WTC11 (cell line): ENCODE measurements at regions not wholly inside any gene's neighbourhood (a gene's known extent, or its start where the extent isn't known, plus 50 kb on each side); places are given as distances from the start of the nearest gene placed in this dataset.

ENCODE experiments used
- ATAC-seq: fragments of 200-7000 bp; cut with Tn5 transposase; 2 replicates; pipeline ENCODE4 v1.10.0; 2021; ENCODE audit warnings: mild to moderate bottlenecking, moderate library complexity
- CTCF ChIA-PET: fragments of 300-600 bp; sonication (Branson Sonifier 250); formaldehyde crosslinking; loops from one replicate; lab custom pipeline; 2021; ENCODE audit warnings: antibody characterized with exemption; lab: Charles Lee
- POLR2A ChIA-PET: fragments of 350-600 bp; sonication (Branson Sonifier 250); formaldehyde crosslinking; loops from one replicate; lab custom pipeline; 2021; ENCODE audit warnings: antibody characterized with exemption; lab: Charles Lee
- DNase-seq: peaks from one replicate; pipeline ENCODE4 v3.0.0; 2021; ENCODE audit warnings: low spot score
- H3K27ac Mint-ChIP-seq: 2 replicates; pipeline ENCODE4 v1.8.0; 2021; ENCODE audit warnings: mixed read lengths
- H3K27me3 Mint-ChIP-seq: 2 replicates; pipeline ENCODE4 v1.8.0; 2021; ENCODE audit warnings: low read depth, mild to moderate bottlenecking, moderate library complexity, mixed read lengths
- H3K36me3 Mint-ChIP-seq: 2 replicates; pipeline ENCODE4 v1.8.0; 2021; ENCODE audit warnings: mixed read lengths
- H3K4me1 Mint-ChIP-seq: 2 replicates; pipeline ENCODE4 v1.8.0; 2022; ENCODE audit warnings: mixed read lengths
- H3K4me3 Mint-ChIP-seq: 2 replicates; pipeline ENCODE4 v1.8.0; 2021; ENCODE audit warnings: mild to moderate bottlenecking, moderate library complexity, mixed read lengths
- H3K9me3 Mint-ChIP-seq: 2 replicates; pipeline ENCODE4 v1.8.0; 2021; ENCODE audit warnings: mixed read lengths
- ATF1 ChIP-seq: sonication (generic); formaldehyde crosslinking; IDR thresholded peaks from 2 replicates; pipeline ENCODE4 v1.8.1; 2023; ENCODE audit warnings: mild to moderate bottlenecking, moderate library complexity, missing genetic modification reagents
- ATF3 ChIP-seq: sonication (generic); formaldehyde crosslinking; conservative IDR thresholded peaks from 2 replicates; pipeline ENCODE4 v1.8.1; 2022; ENCODE audit warnings: mild to moderate bottlenecking, missing genetic modification reagents
- ATF6 ChIP-seq: sonication (generic); formaldehyde crosslinking; IDR thresholded peaks from 2 replicates; pipeline ENCODE4 v1.8.1; 2023; ENCODE audit warnings: mild to moderate bottlenecking, missing genetic modification reagents
- CREM ChIP-seq: sonication (generic); formaldehyde crosslinking; IDR thresholded peaks from 2 replicates; pipeline ENCODE4 v1.8.1; 2022; ENCODE audit warnings: mild to moderate bottlenecking, missing genetic modification reagents, moderate library complexity
- EMX1 ChIP-seq: fragments of 250-450 bp; sonication (Bioruptor Pico); IDR thresholded peaks from 2 replicates; pipeline ENCODE4 v1.8.0; 2021; ENCODE audit warnings: mild to moderate bottlenecking
- GABPB1 ChIP-seq: sonication (generic); formaldehyde crosslinking; IDR thresholded peaks from 2 replicates; pipeline ENCODE4 v1.8.1; 2023; ENCODE audit warnings: mild to moderate bottlenecking, missing genetic modification reagents
- GRHL2 ChIP-seq: fragments of 250-450 bp; sonication (Bioruptor Pico); IDR thresholded peaks from 2 replicates; pipeline ENCODE4 v1.8.0; 2022; ENCODE audit warnings: mild to moderate bottlenecking, moderate library complexity; ENCODE audit not compliant: insufficient replicate concordance, severe bottlenecking
- HMGXB4 ChIP-seq: sonication (generic); formaldehyde crosslinking; IDR thresholded peaks from 2 replicates; pipeline ENCODE4 v1.8.1; 2023; ENCODE audit warnings: mild to moderate bottlenecking, moderate library complexity, missing genetic modification reagents
- IRF1 ChIP-seq: sonication (generic); formaldehyde crosslinking; IDR thresholded peaks from 2 replicates; pipeline ENCODE4 v1.8.0; 2023; ENCODE audit warnings: missing genetic modification reagents
- JUN ChIP-seq: sonication (generic); formaldehyde crosslinking; IDR thresholded peaks from 2 replicates; pipeline ENCODE4 v1.8.0; 2023; ENCODE audit warnings: mild to moderate bottlenecking, missing genetic modification reagents
- KAT7 ChIP-seq: sonication (generic); formaldehyde crosslinking; IDR thresholded peaks from 2 replicates; pipeline ENCODE4 v1.8.1; 2023; ENCODE audit warnings: missing genetic modification reagents, mild to moderate bottlenecking, borderline replicate concordance
- MAX ChIP-seq: sonication (generic); formaldehyde crosslinking; IDR thresholded peaks from 2 replicates; pipeline ENCODE4 v1.8.0; 2022; ENCODE audit warnings: mild to moderate bottlenecking, missing genetic modification reagents
- MXD4 ChIP-seq: fragments of 250-450 bp; sonication (Bioruptor Pico); IDR thresholded peaks from 2 replicates; pipeline ENCODE4 v1.8.0; 2021; ENCODE audit warnings: mild to moderate bottlenecking, moderate library complexity, borderline replicate concordance
- NR2C2 ChIP-seq: sonication (generic); formaldehyde crosslinking; IDR thresholded peaks from 2 replicates; pipeline ENCODE4 v1.8.0; 2022; ENCODE audit warnings: mild to moderate bottlenecking, missing genetic modification reagents
- NR3C1 ChIP-seq: sonication (generic); formaldehyde crosslinking; conservative IDR thresholded peaks from 2 replicates; pipeline ENCODE4 v1.8.1; 2023; ENCODE audit warnings: low read depth, mild to moderate bottlenecking, missing genetic modification reagents
- OVOL2 ChIP-seq: fragments of 250-450 bp; sonication (Bioruptor Pico); IDR thresholded peaks from 2 replicates; pipeline ENCODE4 v1.9.0; 2021; ENCODE audit warnings: mild to moderate bottlenecking, borderline replicate concordance
- RELA ChIP-seq: sonication (generic); formaldehyde crosslinking; IDR thresholded peaks from 2 replicates; pipeline ENCODE4 v1.8.1; 2022; ENCODE audit warnings: missing genetic modification reagents, mild to moderate bottlenecking, borderline replicate concordance
- SMAD4 ChIP-seq: sonication (generic); formaldehyde crosslinking; IDR thresholded peaks from 2 replicates; pipeline ENCODE4 v1.8.0; 2022; ENCODE audit warnings: mild to moderate bottlenecking, missing genetic modification reagents
- SP1 ChIP-seq: sonication (generic); formaldehyde crosslinking; conservative IDR thresholded peaks from 2 replicates; pipeline ENCODE4 v1.8.1; 2022; ENCODE audit warnings: missing genetic modification reagents
- TCF7 ChIP-seq: sonication (generic); formaldehyde crosslinking; IDR thresholded peaks from 2 replicates; pipeline ENCODE4 v1.8.0; 2022; ENCODE audit warnings: mild to moderate bottlenecking, low read depth, missing genetic modification reagents, moderate library complexity
- TEAD1 ChIP-seq: sonication (generic); formaldehyde crosslinking; IDR thresholded peaks from 2 replicates; pipeline ENCODE4 v1.8.0; 2022; ENCODE audit warnings: mild to moderate bottlenecking, missing genetic modification reagents
- ZNF121 ChIP-seq: sonication (generic); formaldehyde crosslinking; IDR thresholded peaks from 2 replicates; pipeline ENCODE4 v1.8.0; 2023; ENCODE audit warnings: missing genetic modification reagents
- ZNF263 ChIP-seq: sonication (generic); formaldehyde crosslinking; IDR thresholded peaks from 2 replicates; pipeline ENCODE4 v1.8.1; 2022; ENCODE audit warnings: low read depth, mild to moderate bottlenecking, moderate library complexity, missing genetic modification reagents
- ZNF281 ChIP-seq: sonication (generic); formaldehyde crosslinking; IDR thresholded peaks from 2 replicates; pipeline ENCODE4 v1.8.0; 2023; ENCODE audit warnings: mild to moderate bottlenecking, missing genetic modification reagents
- ZNF512 ChIP-seq: sonication (generic); formaldehyde crosslinking; IDR thresholded peaks from 2 replicates; pipeline ENCODE4 v1.8.1; 2022; ENCODE audit warnings: missing genetic modification reagents, borderline replicate concordance
- ZSCAN18 ChIP-seq: fragments of 250-450 bp; sonication (Bioruptor Pico); IDR thresholded peaks from 2 replicates; pipeline ENCODE4 v2.1.2; 2022; ENCODE audit warnings: mild to moderate bottlenecking, moderate library complexity

- TF ChIP-seq ZNF512 (CRISPR knock-in tag): no peak
Measured at GRCh38 chr2:157986761-157987160, 110.6 kb upstream of the ACVR1 start (continued).

GRCh38 chr2:157984866-157985265, 108.7 kb upstream of the ACVR1 start:
- Mint-ChIP-seq H3K9me3 (peaks cover 18% of the 10 kb centered on the region), H3K36me3 (peaks cover 16% of the 10 kb centered on the region), H3K27me3 (peaks cover 10% of the 10 kb centered on the region), H3K27ac (no peak overlapping the region), H3K4me1 (peaks cover 3% of the 10 kb centered on the region; the same call in 1 of the 2 replicates), H3K4me3 (no peak overlapping the region)
- TF ChIP-seq KAT7 (CRISPR knock-in tag): no peak
- no peak for TF ChIP-seq SMAD4 (CRISPR knock-in tag)
- no peak for TF ChIP-seq GABPB1 (CRISPR knock-in tag)
- no peak for TF ChIP-seq NR2C2
- no peak for TF ChIP-seq TEAD1 (CRISPR knock-in tag)
- TF ChIP-seq ATF1 (CRISPR knock-in tag): no peak
- TF ChIP-seq OVOL2: no peak
- no peak for TF ChIP-seq ZSCAN18 (CRISPR knock-in tag)
- no peak for TF ChIP-seq CREM (CRISPR knock-in tag)
- TF ChIP-seq TCF7: no peak
- no peak for TF ChIP-seq ZNF121 (CRISPR knock-in tag)
- TF ChIP-seq EMX1 (CRISPR knock-in tag): no peak
- TF ChIP-seq ATF3 (CRISPR knock-in tag): no peak
- no peak for TF ChIP-seq MXD4
- TF ChIP-seq IRF1 (CRISPR knock-in tag): no peak
- no peak for TF ChIP-seq GRHL2 (CRISPR knock-in tag)
- TF ChIP-seq RELA (CRISPR knock-in tag): no peak
- ChIA-PET POLR2A (no interaction called here), CTCF (no interaction called here)
- ATAC-seq (no peak), DNase-seq (no peak)

- H3K27me3 Mint-ChIP-seq: peaks cover 9% of the 10 kb centered on the region
- no peaks in the 10 kb centered on the region for H3K4me1 Mint-ChIP-seq
- peaks cover 50% of the 10 kb centered on the region for H3K9me3 Mint-ChIP-seq
- H3K36me3 Mint-ChIP-seq: peaks cover 24% of the 10 kb centered on the region
- POLR2A ChIA-PET: no interaction called here
- no peak for DNase-seq
- no peak overlapping the region for H3K27ac Mint-ChIP-seq
- CTCF ChIA-PET: no interaction called here
- ATAC-seq: no peak
- no peak overlapping the region for H3K4me3 Mint-ChIP-seq
- TF ChIP-seq TCF7 (no peak), ZNF281 (no peak), NR3C1 (CRISPR knock-in tag) (no peak), MAX (CRISPR knock-in tag) (no peak), JUN (CRISPR knock-in tag) (no peak), ATF6 (no peak), SP1 (CRISPR knock-in tag) (no peak), HMGXB4 (no peak), ZNF263 (CRISPR knock-in tag) (no peak), EMX1 (CRISPR knock-in tag) (no peak)
Measured at GRCh38 chr2:157980020-157980419, 103.9 kb upstream of the ACVR1 start.
